K562 (cell line): ENCODE measurements at regions not wholly inside any gene's neighbourhood (a gene's known extent, or its start where the extent isn't known, plus 50 kb on each side); places are given as distances from the start of the nearest gene placed in this dataset.

ENCODE experiments used
- CREB3 ChIP-seq: fragments of 450-650 bp; conservative IDR thresholded peaks from 2 replicates; pipeline ENCODE4 v1.6.1; 2016; ENCODE audit warnings: missing genetic modification characterization, low read depth, mild to moderate bottlenecking, missing compliant biosample characterization, moderate library complexity
- CTCF ChIP-seq, 3 experiments: IDR thresholded peaks in 2 of 3; conservative IDR thresholded peaks in 1 of 3; 2 replicates each; pipeline ENCODE4 v1.5.1; 2011 to 2012; ENCODE audit warnings: low read length in 3 of 3, mild to moderate bottlenecking in 3 of 3, control low read depth in 2 of 3, improper control_type of control experiment in 1 of 3, inconsistent platforms in 1 of 3, low read depth in 1 of 3, mixed read lengths in 1 of 3, moderate library complexity in 1 of 3; ENCODE audit not compliant: insufficient read depth in 2 of 3
- CXXC5 ChIP-seq: fragments of 250-450 bp; sonication (Bioruptor Pico); IDR thresholded peaks from 2 replicates; pipeline ENCODE4 v1.8.0; 2022; ENCODE audit warnings: inconsistent platforms, mild to moderate bottlenecking, moderate library complexity
- DNMT1 ChIP-seq: fragments of 450-650 bp; IDR thresholded peaks from 2 replicates; pipeline ENCODE4 v1.6.1; 2016; ENCODE audit warnings: antibody characterized with exemption, mild to moderate bottlenecking
- FOXJ3 ChIP-seq: sonication (generic); formaldehyde crosslinking; IDR thresholded peaks from 2 replicates; pipeline ENCODE4 v1.4.0; 2020; ENCODE audit warnings: mild to moderate bottlenecking, missing genetic modification reagents
- NR2F6 ChIP-seq: fragments of 450-650 bp; formaldehyde crosslinking; IDR thresholded peaks from 2 replicates; pipeline ENCODE4 v1.4.0; 2020; ENCODE audit warnings: mild to moderate bottlenecking
- POLR2AphosphoS5 ChIP-seq: IDR thresholded peaks from 2 replicates; pipeline ENCODE4 v1.6.1; 2011; ENCODE audit warnings: mild to moderate bottlenecking, low read depth, low read length, moderate library complexity; ENCODE audit not compliant: control insufficient read depth, insufficient read depth
- SIN3A ChIP-seq, 2 experiments: fragments of 150-350 bp in 1 of 2; IDR thresholded peaks; 2 replicates each; pipeline ENCODE4 v1.6.1; 2011 to 2016; ENCODE audit warnings: borderline replicate concordance in 2 of 2, low read depth in 2 of 2, low read length in 2 of 2, mild to moderate bottlenecking in 2 of 2, moderate library complexity in 2 of 2; ENCODE audit not compliant: control insufficient read depth in 1 of 2
- SREBF2 ChIP-seq: sonication (generic); formaldehyde crosslinking; IDR thresholded peaks from 2 replicates; pipeline ENCODE4 v1.4.0; 2020; ENCODE audit warnings: mild to moderate bottlenecking, missing genetic modification reagents
- TAF1 ChIP-seq: IDR thresholded peaks from 2 replicates; pipeline ENCODE4 v1.6.1; 2011; ENCODE audit warnings: mild to moderate bottlenecking, low read length, moderate library complexity; ENCODE audit not compliant: insufficient read depth, control insufficient read depth, severe bottlenecking; ENCODE audit errors: extremely low read depth
- TARDBP ChIP-seq: fragments of 450-650 bp; IDR thresholded peaks from 2 replicates; pipeline ENCODE4 v1.6.1; 2016
- TEAD4 ChIP-seq, 2 experiments: sonication (generic) in 1 of 2; formaldehyde crosslinking in 1 of 2; IDR thresholded peaks; 2 replicates each; pipeline versions ENCODE4 v1.6.1 to v1.8.0; 2012 to 2022; ENCODE audit warnings: borderline replicate concordance in 1 of 2, inconsistent platforms in 1 of 2, low read length in 1 of 2, mild to moderate bottlenecking in 1 of 2, missing genetic modification reagents in 1 of 2

- TF ChIP-seq CTCF (IDR thresholded peaks at IDR 0.05 in 2 of 3, conservative IDR thresholded peaks at IDR 0.05 in 1 of 3; ENCODE audit: insufficient read depth in 2 of 3, low read depth in 1 of 3, low read length in 3 of 3) = no peak
- no peak for TF ChIP-seq SREBF2 (CRISPR knock-in tag)
- TF ChIP-seq FOXJ3 (CRISPR knock-in tag) = no peak
- TF ChIP-seq SIN3A (IDR thresholded peaks at IDR 0.05; ENCODE audit: borderline replicate concordance in 2 of 2, control insufficient read depth in 1 of 2, low read depth in 2 of 2, low read length in 2 of 2) = no peak
- TF ChIP-seq CXXC5 (CRISPR knock-in tag) = no peak
- no peak for TF ChIP-seq TAF1
- TF ChIP-seq DNMT1 = no peak
- no peak for TF ChIP-seq NR2F6 (CRISPR knock-in tag)
- no peak for TF ChIP-seq TEAD4 (IDR thresholded peaks at IDR 0.05; ENCODE audit: low read length)
- TF ChIP-seq TEAD4 (CRISPR knock-in tag; IDR thresholded peaks at IDR 0.05; ENCODE audit: borderline replicate concordance) = no peak
- TF ChIP-seq POLR2AphosphoS5 = no peak
- TF ChIP-seq CREB3 (tag) = no peak
- no peak for TF ChIP-seq TARDBP
These were observed 123.4 kb upstream of the TENT5A start for GRCh38 chr6:81875782-81876293.
